Amygdala (tissue), 56 donors: ENCODE measurements at regions not wholly inside any gene's neighbourhood (a gene's known extent, or its start where the extent isn't known, plus 50 kb on each side); places are given as distances from the start of the nearest gene placed in this dataset.
"Not testable (repeated sequence)": the region's sequence is repeated elsewhere in the genome, so short reads cannot be mapped to it uniquely, and the experiment has no call there.

Experiments used
- DNase-seq, 56 donors: peaks; one replicate each; lab custom pipeline; 2025; lab: John Stamatoyannopoulos, UW

GRCh38 chr2:111542120-111542774 is 341.7 kb downstream of the ANAPC1 start:
- DNase-seq = not testable (repeated sequence)

DNA sequence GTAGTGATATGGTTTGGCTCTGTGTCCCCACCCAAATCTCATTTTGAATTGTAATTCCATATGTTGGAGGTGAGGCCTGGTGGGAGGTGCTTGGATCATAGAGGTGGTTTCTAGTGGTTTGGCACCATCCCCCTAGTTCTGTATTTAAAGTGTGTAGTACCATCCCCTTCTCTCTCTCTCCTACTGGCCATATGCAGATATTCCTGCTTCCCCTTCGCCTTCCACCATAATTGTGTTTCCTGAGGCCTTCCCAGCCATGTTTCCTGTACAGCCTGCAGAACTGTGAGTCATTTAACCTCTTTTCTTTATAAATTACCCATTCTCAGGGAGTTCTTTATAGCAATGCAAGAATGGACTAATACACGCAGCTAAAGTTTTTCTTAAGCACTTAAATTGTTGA is 340.0 kb downstream of the ANAPC1 start:
- not testable (repeated sequence) for DNase-seq

DNA sequence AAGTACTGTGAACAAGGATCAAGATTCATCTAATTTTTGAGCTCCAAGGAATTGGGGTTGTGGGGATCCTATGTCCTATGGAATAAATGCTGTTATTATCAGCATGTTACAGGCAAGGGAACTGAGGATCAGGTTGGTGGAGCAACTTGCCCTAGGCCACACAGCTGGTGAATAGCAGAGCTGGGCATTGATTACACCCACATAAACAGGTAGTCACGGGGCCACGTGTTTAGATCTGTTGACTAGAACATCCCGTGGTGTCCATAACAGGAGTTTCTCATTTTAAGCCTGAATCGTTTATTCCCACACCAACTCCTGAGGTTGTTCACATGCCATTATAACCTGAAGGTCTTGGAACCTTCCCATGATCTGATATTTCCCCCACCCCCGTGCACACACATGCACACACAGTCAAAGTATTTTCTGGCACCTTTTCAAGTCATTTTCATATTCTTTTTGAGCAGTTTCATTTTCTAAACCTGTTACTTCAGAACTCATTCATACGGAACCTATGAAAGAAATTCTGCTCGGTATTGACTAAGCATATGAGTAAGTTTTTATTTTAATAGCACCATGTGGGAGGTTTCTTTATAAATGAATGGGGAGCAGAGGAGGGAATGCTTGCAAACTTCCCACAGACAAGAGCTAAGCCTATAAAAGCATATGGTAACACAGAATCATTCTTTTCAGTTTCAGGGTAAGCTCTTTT is 338.1 kb downstream of the ANAPC1 start:
- DNase-seq = not testable (repeated sequence)

- not testable (repeated sequence) for DNase-seq
These were observed 337.4 kb downstream of the ANAPC1 start for GRCh38 chr2:111546578-111546977.

DNA sequence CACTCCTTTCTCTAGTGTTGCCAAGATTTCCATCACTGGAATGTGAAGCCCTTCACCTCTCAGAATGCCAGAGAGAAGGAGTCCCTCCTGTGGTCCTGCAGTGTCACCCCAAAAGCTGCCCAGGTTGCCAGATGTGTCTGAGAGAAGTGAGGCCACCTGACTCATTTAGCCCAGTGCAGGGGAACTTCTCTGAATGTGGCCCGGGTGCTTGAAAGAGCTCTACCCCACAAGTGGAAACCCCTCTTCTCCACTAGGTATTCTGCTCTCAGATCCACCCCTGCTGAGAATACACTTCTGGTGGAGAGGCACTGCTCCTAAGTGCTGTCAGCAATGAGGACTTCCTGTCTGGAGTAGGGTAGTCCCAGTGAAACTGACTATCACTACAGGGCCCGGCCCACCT is 334.8 kb downstream of the ANAPC1 start:
- DNase-seq = not testable (repeated sequence)

- DNase-seq = not testable (repeated sequence)
These were observed 332.6 kb downstream of the ANAPC1 start for GRCh38 chr2:111551428-111551827.

GRCh38 chr2:111552625-111553024 is 331.4 kb downstream of the ANAPC1 start:
- DNase-seq = not testable (repeated sequence)

DNA sequence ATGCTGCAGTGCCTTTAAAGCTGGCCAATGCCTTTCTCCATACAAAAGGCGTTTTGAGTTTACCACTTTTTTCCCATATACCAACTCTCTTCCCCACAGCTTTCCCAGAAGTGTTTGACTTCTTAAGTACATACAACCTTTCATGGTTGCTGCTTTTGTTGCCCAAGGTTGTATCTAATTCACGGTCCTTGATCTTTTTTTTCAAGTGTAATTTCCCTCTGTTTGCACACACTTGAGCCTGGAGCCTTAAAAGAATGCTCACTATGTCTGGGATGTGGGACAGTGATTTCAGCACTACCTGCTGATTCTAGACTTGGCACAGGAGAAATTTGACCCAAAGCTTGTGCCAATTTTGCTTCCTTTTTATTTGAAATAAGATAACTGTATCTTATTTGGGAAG is 324.7 kb downstream of the ANAPC1 start:
- DNase-seq = not testable (repeated sequence)

GRCh38 chr2:111559814-111560213 is 324.2 kb downstream of the ANAPC1 start:
- DNase-seq = not testable (repeated sequence)

GRCh38 chr2:111566068-111566467 is 317.9 kb downstream of the ANAPC1 start:
- DNase-seq = peak in 34 of 56 donors; percentile 1 to 61 (median 16)

DNA sequence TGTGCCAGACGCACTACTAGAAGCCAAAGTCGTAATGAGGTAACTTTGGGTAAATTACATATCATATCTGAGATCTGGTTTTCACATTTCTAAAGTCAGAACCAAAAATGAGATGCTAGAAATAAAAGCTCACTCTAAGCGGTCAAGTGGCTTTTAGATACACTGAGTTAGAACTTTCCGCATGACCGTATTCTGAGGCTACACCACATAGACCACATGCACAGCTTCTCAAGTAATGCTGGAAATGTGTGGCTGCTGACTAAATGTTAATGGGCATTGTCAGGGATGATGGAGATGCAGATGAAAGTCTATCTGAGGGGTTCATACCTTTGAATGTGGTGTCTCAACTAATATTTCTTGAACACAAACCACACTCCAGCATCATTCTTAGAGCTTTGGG is 316.8 kb downstream of the ANAPC1 start:
- not testable (repeated sequence) for DNase-seq

- DNase-seq = not testable (repeated sequence)
These were observed 314.4 kb downstream of the ANAPC1 start for GRCh38 chr2:111569356-111570199.

GRCh38 chr2:111570300-111571114 is 313.5 kb downstream of the ANAPC1 start:
- DNase-seq = not testable (repeated sequence)

- not testable (repeated sequence) for DNase-seq
These were observed 309.2 kb downstream of the ANAPC1 start for GRCh38 chr2:111574803-111575202.

DNA sequence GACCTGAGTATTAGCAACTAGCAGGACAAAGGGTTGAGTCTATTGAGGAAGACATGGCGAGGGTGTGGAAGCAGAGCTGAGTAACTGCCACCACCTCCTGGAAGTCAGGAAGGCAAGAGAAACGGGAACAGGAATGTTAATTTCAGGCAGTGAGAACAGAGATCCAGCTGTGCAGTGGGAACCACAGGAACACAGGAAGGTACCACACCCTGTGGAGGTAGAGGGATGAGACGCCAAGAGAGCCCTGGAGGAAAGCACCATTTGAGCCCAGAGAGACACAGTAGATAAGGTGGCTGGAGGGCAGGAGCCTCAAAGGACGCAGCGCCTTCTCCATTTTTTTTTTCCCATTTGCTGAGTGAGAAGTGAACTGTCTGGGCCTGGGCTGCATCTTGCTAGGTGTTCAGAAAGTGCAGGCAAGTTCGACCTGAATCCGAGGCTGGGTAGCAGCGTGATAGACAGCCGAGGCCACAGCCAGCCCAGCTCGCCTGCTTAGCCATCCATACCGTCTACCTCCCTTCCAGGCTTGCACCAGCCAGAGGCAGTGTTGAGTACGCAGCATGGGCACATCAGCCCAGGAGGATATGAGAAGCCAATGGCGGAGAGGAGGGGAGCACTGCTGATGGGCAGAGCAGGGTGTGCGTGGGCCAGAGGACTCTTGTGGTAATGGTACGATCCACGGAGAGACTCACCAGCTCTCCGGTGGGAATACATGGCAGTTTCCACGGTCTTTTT is 306.7 kb downstream of the ANAPC1 start:
- not testable (repeated sequence) for DNase-seq

- not testable (repeated sequence) for DNase-seq
These were observed 304.4 kb downstream of the ANAPC1 start for GRCh38 chr2:111579500-111580134.

GRCh38 chr2:111580616-111581015 is 303.4 kb downstream of the ANAPC1 start:
- DNase-seq = not testable (repeated sequence)

DNA sequence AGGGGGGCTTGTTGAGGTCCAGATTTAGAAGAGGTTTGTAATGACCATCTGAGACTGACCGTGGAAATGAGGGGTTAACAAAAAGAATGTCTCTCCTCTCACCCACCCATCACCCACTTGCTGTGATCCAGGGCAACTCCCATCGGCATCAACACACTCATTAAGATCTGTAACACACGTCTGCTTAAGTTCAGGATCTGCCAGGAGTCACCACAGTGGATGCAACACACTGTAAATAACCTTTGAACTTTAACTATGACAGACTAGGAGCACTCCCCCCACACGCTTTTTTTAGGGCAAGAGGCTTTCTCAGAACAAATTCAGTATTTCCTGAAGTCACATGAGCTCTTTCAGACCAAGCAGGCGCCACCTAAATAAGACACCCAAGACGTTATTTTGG is 301.9 kb downstream of the ANAPC1 start:
- DNase-seq = not testable (repeated sequence)

DNA sequence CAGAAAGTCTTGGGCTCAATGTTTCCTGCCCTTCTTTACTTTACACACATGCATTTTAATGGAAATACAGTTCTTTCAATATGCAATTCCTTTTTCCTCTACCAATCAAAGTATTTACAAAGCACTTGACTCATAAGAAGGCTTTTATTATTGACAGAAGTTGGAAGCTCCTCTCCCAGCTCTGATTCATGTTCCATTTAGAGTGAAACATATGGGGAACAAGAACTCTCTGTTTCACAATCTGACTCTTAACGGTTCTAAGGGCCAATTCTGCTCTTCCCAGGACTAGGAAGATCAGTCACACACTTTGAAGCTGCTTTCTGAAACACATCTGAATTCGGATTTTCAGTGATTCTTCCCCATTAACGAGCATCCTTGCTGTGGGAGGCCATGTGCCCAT is 300.5 kb downstream of the ANAPC1 start:
- not testable (repeated sequence) for DNase-seq
